ENCODE measurements at regions not wholly inside any gene's neighbourhood (a gene's known extent, or its start where the extent isn't known, plus 50 kb on each side); places are given as distances from the start of the nearest gene placed in this dataset.
"Not testable (repeated sequence)": the region's sequence is repeated elsewhere in the genome, so short reads cannot be mapped to it uniquely, and the experiment has no call there.

GRCh38 chrX:120752431-120753082, 122.7 kb upstream of the C1GALT1C1 start:
- no peak for DNase-seq

- no peak for DNase-seq
Measured at GRCh38 chrX:120751683-120752082, 121.8 kb upstream of the C1GALT1C1 start.

DNA sequence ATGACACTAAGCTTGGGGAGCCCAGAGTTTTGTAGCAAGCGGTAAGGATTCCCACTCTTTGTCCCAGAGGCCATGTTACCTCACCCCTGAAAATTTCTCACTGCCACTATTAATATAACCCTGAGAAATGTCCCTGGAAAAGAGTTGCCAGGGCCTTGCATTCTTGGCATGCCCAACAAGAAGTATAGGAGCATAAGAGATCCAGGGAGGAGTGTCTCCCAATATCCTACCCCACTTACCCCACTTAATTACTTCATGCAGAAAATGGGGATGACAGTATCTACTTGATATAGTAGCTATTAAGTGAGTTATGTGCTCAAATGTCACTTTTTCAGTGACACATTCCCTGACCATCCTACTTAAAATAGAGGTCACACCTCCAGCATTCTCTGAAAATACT, 120.5 kb upstream of the C1GALT1C1 start:
- DNase-seq = no peak

- DNase-seq = peak; percentile 7
Measured at GRCh38 chrX:120749141-120749846, 119.4 kb upstream of the C1GALT1C1 start.

DNA sequence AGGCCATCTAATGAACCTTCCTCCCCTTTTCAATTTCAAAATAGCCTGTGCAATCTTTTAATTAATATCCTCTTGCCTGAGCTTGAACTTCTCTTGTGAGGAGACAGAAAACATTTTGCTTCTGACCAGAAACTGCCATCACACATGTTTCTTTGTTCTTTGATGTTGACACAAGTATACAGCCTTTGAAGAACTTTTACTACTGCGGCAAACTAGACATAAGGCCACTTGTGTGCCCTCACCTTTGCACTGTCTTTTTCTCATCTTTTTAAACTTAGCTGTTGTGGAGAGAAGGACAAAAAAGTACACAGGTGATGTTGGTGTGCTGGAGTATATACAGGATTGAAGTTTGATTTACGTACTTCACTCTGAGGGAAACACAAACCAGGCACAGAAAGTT, 116.3 kb upstream of the C1GALT1C1 start:
- no peak for DNase-seq

DNA sequence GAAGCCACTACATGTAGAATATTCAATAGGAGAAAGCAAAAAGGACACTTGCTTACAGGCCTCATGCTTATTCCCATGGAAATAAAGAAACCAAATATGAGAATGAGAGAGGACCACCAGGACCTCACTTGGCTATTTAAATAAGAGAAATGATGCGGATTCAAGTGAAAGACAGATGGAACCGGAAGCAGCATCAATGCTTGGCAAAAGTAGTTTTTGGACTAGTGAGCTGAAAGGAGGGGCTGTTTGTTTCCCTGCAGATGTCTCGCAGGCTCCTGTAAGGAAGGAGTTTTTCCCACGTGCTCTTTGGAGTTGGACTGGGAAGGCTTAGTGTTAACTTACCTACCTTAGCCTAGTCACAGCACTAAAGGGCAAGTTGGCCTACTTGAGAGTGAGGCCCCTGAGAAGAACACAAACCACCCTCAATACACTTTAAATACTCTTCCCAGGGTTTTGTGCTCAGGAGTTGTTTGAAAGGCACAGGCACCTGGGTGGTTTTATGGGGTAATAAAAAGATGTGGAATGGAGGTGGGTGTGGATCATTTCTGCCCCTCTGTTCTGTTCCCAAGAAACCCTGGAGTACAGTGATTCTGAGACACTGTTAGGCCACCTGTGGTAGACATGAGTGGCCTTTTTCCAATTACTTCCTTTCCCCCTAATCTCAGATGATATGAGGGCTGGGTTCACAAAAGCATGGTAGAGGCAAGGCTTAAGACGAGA, 113.3 kb upstream of the C1GALT1C1 start:
- DNase-seq = no peak

GRCh38 chrX:120741452-120741851, 111.6 kb upstream of the C1GALT1C1 start:
- no peak for DNase-seq

DNA sequence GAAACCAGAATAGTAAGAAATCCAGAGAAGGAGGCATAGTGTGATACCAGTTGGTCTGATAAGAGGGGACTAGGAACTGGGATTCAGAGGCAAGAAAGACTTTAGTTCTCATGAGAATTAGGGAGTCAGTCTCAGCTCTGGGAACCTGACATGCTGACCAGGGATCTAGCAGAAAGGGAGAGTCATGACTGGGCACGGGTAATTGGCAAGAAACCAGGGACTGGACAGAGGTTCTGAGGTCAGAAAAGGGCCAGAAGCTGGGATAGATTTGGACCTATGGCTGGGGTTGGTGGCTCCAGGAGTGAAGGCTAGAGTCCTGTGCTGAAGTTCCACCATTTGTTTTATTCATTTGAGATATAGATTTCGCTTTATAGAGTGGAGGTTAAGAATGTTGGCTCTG, 110.2 kb upstream of the C1GALT1C1 start:
- DNase-seq = no peak

DNA sequence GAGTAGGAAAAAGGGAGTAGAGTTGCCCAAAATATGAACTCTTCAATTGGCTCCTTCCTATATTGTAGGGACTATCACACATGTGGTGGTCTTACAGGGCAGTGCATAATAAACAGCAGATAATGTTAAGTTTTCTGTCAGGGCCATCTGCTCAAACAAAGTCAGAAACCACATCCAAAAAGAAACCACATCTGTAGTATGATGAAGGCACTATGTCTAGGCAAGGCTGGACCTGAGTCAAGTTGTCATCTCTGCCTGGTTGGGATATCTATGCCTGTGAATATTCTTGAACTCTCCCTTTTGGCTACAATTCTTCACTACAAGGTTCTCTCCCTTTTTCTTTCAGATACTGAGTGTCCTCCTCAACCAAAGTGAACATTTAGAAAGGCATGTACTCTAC, 109.4 kb upstream of the C1GALT1C1 start:
- no peak for DNase-seq

- DNase-seq = no peak
Measured at GRCh38 chrX:120736989-120737388, 107.1 kb upstream of the C1GALT1C1 start.

- DNase-seq = no peak
Measured at GRCh38 chrX:120735966-120736365, 106.1 kb upstream of the C1GALT1C1 start.

DNA sequence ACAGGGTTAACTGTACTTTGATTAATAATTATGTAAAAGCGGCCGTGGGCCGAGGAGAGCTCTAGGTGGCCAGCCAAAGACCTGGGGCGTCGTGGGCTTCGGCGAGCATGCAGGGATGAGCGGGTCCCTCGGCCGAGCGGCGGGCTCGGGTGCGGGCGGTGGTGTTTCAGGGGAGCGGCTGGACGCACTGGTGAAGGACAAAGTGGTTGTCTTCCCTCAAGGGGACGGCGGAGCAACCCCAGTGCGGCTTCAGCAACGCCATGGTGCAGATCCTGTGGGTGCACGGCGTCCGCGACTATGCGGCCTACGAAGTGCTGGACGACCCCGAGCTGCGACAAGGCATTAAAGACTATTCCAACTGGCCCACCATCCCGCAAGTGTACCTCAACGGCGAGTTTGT, 103.0 kb upstream of the C1GALT1C1 start:
- DNase-seq = no peak

GRCh38 chrX:120732461-120732860, 102.6 kb upstream of the C1GALT1C1 start:
- no peak for DNase-seq

DNA sequence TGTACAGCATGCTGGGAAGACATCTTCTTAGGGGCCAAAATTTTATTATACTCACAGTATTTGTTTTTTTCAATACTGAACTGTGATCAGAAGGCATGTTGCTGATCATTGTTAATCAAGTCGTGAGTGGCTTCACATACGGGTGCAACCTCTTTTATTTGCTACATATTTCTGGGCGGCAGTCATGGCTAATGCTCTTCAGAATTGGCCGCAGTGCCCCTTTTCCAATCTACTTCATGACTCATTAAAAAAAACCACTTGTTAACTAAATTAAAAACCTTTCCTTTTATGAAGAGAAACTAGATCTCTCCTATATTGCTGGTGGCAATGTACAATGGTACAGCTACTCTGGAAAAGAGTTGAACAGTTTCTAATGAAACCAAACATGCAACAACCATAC, 101.5 kb upstream of the C1GALT1C1 start:
- no peak for DNase-seq

DNA sequence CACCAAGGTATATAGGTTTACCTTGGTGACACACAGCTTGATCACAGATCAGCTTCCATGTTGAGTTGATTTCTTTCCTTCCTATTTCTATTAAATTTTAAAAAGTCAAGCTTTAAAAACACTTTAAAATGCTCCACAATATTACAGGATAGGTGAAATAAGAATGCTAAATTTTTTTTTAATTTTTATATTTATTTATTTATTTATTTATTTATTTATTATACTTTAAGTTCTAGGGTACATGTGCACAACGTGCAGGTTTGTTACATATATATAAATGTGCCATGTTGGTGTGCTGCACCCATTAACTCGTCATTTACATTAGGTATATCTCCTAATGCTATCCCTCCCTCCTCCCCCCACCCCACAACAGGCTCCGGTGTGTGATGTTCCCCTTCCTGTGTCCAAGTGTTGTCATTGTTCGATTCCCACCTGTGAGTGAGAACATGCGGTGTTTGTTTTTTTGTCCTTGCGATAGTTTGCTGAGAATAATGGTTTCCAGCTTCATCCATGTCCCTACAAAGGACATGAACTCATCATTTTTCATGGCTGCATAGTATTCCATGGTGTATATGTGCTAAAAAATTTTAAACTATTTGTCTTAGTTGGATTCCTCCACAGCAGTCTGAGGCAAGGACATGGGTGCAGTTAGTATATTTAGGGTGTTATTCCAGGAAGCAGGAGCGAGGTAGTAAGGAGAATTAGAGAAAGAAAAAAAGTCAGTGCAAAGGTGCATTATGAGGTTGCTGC, 99.8 kb upstream of the C1GALT1C1 start:
- not testable (repeated sequence) for DNase-seq

DNA sequence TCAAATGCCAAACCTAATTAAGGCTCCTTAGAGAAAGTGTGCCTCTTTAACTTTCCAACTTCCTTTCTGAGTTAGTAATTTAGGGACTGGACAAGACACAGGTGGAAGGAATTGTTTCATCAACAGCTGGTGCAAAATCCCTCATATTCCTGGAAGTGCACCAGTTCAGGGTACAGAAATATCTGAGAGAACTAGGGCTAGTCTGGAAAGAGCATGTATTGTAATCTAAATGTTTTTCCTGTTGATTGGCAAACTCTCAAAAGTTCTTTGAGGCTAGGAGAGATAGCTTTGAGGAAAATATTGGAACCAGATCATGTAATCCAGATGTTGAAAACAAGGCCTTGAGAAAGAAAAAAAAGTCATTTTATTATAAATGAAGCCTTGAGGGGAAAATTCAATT, 98.1 kb upstream of the C1GALT1C1 start:
- no peak for DNase-seq

DNA sequence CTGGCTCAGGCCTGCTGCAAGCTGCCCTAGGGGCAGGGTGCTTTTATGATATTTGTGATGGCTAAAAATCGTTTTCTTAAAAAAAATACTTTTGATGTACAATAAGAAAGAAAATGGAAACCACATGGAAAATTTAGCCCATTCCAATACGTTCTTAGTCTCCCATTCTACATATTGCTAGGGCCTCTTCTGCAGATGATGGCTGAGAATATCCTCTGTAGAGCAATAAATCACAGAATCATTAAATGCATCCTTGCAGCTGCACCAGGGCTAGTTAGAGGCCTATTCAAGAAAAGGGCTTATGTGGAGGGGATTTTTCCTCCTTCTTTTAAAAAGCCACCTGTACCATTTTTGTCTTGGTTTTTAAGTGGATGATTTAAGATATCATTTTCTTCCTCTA, 97.6 kb upstream of the C1GALT1C1 start:
- DNase-seq = no peak

GRCh38 chrX:120726294-120726693, 96.4 kb upstream of the C1GALT1C1 start:
- DNase-seq = no peak

GRCh38 chrX:120725874-120726273, 96.0 kb upstream of the C1GALT1C1 start:
- DNase-seq = no peak

- no peak for DNase-seq
Measured at GRCh38 chrX:120719622-120720021, 89.8 kb upstream of the C1GALT1C1 start.

GRCh38 chrX:120718969-120719368, 89.1 kb upstream of the C1GALT1C1 start:
- no peak for DNase-seq

GRCh38 chrX:120702337-120702736, 72.5 kb upstream of the C1GALT1C1 start:
- DNase-seq = not testable (repeated sequence)

DNA sequence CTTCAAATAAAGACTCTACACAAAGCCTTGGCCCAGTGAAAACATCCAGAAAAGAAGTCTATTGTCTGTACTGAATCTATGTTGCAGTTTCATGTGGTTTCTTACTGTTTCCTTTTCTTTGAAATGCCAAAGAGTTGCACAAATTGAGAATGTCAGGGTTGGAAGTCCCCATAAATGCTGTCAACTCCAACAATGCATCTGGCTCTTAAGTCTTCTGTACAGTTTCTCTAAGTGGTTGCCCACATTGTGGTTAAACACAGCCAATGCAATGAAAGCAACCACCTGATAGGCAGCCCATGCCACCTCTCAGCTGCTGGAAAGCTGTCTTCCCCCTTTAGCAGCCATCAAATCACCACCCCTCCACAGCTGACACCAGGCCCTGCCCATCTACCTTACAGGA, 67.2 kb upstream of the C1GALT1C1 start:
- no peak for DNase-seq
